Glutamatergic neuron (in vitro differentiated cells): ENCODE measurements at regions not wholly inside any gene's neighbourhood (a gene's known extent, or its start where the extent isn't known, plus 50 kb on each side); places are given as distances from the start of the nearest gene placed in this dataset.
"Not testable (repeated sequence)": the region's sequence is repeated elsewhere in the genome, so short reads cannot be mapped to it uniquely, and the experiment has no call there.

Experiments used
- DNase-seq: peaks from one replicate; pipeline ENCODE4 v3.0.0; 2022
- H3K27ac Mint-ChIP-seq: one replicate; pipeline ENCODE4 v1.8.0; 2020; ENCODE audit warnings: mild to moderate bottlenecking, mixed read lengths, inconsistent platforms; ENCODE audit not compliant: unreplicated experiment
- H3K27me3 Mint-ChIP-seq: one replicate; pipeline ENCODE4 v1.8.0; 2020; ENCODE audit warnings: mild to moderate bottlenecking, moderate library complexity, mixed read lengths, inconsistent platforms; ENCODE audit not compliant: unreplicated experiment
- H3K36me3 Mint-ChIP-seq: one replicate; pipeline ENCODE4 v1.8.0; 2020; ENCODE audit warnings: mild to moderate bottlenecking, mixed read lengths, inconsistent platforms; ENCODE audit not compliant: unreplicated experiment
- H3K4me1 Mint-ChIP-seq: one replicate; pipeline ENCODE4 v1.8.0; 2020; ENCODE audit warnings: mild to moderate bottlenecking, low read depth, mixed read lengths, inconsistent platforms; ENCODE audit not compliant: unreplicated experiment
- H3K4me3 Mint-ChIP-seq: one replicate; pipeline ENCODE4 v1.8.0; 2020; ENCODE audit warnings: mild to moderate bottlenecking, mixed read lengths, inconsistent platforms; ENCODE audit not compliant: unreplicated experiment
- H3K9me3 Mint-ChIP-seq: one replicate; pipeline ENCODE4 v1.8.0; 2020; ENCODE audit warnings: mild to moderate bottlenecking, moderate library complexity, mixed read lengths, inconsistent platforms; ENCODE audit not compliant: unreplicated experiment
- CTCF ChIP-seq: fragments of 200-600 bp; sonication (generic); IDR thresholded peaks from one replicate; pipeline ENCODE4 v1.5.0; 2021; ENCODE audit not compliant: partially characterized antibody, unreplicated experiment

DNA sequence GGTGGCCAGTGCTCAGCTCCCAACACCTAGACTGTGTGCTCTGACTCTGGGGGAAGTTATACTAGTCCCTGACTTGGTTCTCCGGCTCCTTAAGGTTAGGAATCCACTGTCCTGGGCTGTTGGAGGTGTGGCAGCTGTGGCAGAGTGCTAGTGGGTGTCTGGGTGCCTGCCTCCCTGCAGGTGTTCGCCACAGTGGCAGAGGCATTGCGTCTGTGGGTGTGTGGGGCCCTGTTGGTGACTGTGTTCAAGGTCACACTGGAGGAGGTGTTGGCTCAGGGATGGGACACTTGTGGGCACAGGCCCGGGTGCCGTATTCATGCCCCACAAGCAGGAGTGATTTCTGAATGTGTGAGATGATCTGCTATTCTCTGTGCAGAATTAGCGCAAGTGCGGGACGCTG is 467.4 kb downstream of the TMEM121 start:
- Mint-ChIP-seq H3K36me3 (peaks cover 4% of the 10 kb centered on the region), H3K4me3 (no peak overlapping the region), H3K27ac (no peak overlapping the region), H3K9me3 (peaks cover 12% of the 10 kb centered on the region), H3K27me3 (peaks cover 3% of the 10 kb centered on the region), H3K4me1 (no peaks in the 10 kb centered on the region)
- no peak for TF ChIP-seq CTCF
- DNase-seq = no peak

DNA sequence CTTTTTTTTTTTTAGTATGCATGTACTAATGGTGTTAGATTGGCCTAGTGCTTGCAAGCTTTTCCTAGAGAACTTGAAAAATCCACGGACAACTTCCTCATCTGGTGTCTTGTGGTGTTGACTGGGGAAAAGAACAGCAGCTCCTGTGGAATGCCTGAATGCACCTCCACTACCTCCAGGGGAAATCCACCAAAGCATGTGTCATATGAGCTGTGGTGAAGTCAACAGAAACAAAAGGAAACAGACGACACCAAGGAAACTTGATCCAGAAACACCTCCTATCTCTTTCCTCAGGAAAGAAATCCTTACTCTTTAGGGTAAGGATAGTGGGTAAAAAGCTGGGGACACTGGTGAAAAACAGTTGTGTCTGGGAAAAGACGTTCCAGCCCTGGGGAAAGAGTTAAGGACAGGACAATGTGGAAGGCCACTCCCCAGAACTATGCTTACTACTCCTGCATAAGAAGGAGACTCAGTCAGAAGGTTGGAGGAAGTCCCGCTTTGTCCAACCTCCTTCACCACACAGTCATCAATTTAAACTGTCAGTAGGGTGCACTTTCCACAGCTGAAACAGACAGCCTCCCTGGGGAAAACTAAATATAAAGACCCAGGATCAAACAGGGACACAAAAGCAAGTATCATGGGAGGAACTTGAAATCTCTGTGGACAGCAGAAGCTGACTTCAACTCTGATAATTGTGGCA is 468.8 kb downstream of the TMEM121 start:
- peaks cover 14% of the 10 kb centered on the region for H3K9me3 Mint-ChIP-seq
- H3K27ac Mint-ChIP-seq, DNase-seq, H3K4me3 Mint-ChIP-seq, H3K4me1 Mint-ChIP-seq, H3K36me3 Mint-ChIP-seq, H3K27me3 Mint-ChIP-seq: not testable (repeated sequence)

DNA sequence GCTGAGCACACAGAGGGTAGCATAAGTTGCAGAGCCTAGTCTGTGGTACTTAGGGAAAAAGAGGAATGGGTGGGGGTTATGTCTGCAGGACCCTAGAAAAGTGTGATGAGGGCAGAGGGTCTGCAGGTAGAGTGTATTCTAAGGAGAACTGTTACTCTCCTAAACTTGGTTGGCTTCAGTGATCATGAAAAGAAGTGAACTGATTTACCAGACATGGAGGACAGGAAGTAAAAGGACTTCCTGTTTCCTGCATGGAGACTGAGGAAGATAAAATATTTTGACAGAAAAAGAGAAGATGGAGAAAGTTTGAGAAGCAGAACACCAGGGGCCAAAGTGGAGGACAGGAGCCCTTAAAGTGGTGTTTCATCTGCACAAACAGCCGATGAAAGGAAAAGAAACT is 472.2 kb downstream of the TMEM121 start:
- not testable (repeated sequence) for H3K4me1 Mint-ChIP-seq, H3K27ac Mint-ChIP-seq, DNase-seq, H3K4me3 Mint-ChIP-seq
- Mint-ChIP-seq H3K27me3 (peaks cover 11% of the 10 kb centered on the region), H3K36me3 (peaks cover 13% of the 10 kb centered on the region), H3K9me3 (peaks cover 23% of the 10 kb centered on the region)

DNA sequence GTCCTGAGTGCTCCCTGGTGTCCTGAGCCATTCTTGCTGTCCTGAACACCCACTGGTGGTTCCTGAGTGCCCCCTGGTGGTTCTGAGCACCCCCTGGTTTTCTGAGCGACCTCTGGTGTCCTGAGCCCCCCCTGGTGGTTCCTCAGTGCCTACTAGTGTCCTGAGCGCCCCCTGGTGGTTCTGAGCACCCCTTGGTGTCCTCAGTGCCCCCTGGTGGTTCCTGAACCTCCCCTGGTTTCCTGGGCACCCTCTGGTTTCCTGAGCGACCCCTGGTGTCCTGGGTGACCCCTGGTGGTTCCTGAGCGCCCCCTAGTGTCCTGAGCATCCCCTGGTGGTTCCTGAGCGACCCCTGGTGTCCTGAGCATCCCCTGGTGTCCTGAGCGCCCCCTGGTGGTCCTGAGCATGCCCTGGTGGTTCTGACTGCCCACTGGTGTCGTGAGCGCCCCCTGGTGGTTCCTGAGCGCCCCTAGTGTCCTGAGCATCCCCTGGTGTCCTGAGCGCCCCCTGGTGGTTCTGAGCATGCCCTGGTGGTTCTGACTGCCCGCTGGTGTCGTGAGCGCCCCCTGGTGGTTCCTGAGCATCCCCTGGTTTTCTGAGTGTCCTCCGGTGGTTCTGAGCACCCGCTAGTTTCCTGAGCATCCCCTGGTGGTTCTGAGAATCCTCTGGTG is 473.1 kb downstream of the TMEM121 start:
- H3K27ac Mint-ChIP-seq = no peak overlapping the region
- TF ChIP-seq CTCF = no peak
- peaks cover 20% of the 10 kb centered on the region for H3K9me3 Mint-ChIP-seq
- no peak overlapping the region for H3K4me3 Mint-ChIP-seq
- DNase-seq = no peak
- H3K4me1 Mint-ChIP-seq = no peaks in the 10 kb centered on the region
- peaks cover 11% of the 10 kb centered on the region for H3K27me3 Mint-ChIP-seq
- peaks cover 13% of the 10 kb centered on the region for H3K36me3 Mint-ChIP-seq

GRCh38 chr14:106000029-106000511 is 473.7 kb downstream of the TMEM121 start:
- peaks cover 11% of the 10 kb centered on the region for H3K27me3 Mint-ChIP-seq
- DNase-seq, H3K27ac Mint-ChIP-seq, H3K4me3 Mint-ChIP-seq, H3K4me1 Mint-ChIP-seq: not testable (repeated sequence)
- H3K9me3 Mint-ChIP-seq = peaks cover 20% of the 10 kb centered on the region
- H3K36me3 Mint-ChIP-seq = peaks cover 13% of the 10 kb centered on the region

- not testable (repeated sequence) for H3K4me3 Mint-ChIP-seq
These were observed 474.9 kb downstream of the TMEM121 start for GRCh38 chr14:106001277-106001676.

GRCh38 chr14:106003351-106003750 is 477.0 kb downstream of the TMEM121 start:
- Mint-ChIP-seq H3K4me3 (no peak overlapping the region), H3K27me3 (peaks cover 11% of the 10 kb centered on the region), H3K4me1 (no peaks in the 10 kb centered on the region), H3K27ac (no peak overlapping the region), H3K36me3 (peaks cover 19% of the 10 kb centered on the region), H3K9me3 (peaks cover 25% of the 10 kb centered on the region)
- no peak for DNase-seq
- no peak for TF ChIP-seq CTCF

More at GRCh38 chr14:106001277-106001676, 474.9 kb downstream of the TMEM121 start:
- H3K4me1 Mint-ChIP-seq, DNase-seq: not testable (repeated sequence)
- Mint-ChIP-seq H3K36me3 (peaks cover 13% of the 10 kb centered on the region), H3K9me3 (peaks cover 21% of the 10 kb centered on the region), H3K27me3 (peaks cover 11% of the 10 kb centered on the region), H3K27ac (peak overlapping the region; percentile 64)

DNA sequence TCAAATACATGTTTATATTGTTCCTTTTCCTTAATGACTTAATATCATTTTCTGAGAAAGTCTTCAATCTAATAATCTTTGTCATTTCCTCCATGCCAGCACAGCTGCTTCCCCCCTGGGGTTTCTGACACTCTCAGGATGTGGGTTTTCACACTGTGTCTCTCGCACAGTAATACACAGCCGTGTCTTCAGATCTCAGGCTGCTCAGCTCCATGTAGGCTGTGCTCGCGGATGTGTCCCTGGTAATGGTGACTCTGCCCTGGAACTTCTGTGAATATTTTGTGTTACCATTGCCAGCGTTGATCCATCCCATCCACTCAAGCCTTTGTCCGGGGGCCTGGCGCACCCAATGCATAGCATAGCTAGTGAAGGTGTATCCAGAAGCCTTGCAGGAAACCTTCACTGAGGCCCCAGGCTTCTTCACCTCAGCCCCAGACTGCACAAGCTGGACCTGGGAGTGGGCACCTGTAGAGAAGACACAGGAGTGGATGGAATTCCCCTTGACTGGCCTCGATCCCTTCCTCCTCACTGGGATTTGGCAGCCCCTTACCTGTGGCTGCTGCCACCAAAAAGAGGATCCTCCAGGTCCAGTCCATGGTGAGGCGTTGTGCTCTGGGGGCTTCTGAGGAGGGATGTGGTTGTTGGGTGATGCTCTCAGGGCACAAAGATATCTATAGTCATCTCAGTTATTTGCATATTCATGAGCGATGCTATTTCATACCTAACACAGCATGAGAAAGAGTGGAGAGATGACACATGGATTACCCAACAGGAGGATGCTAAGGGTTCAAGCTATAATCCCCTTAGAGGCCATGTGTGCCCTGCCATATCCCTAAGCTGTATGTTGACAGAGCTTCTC is 478.8 kb downstream of the TMEM121 start:
- DNase-seq, H3K27ac Mint-ChIP-seq, H3K4me1 Mint-ChIP-seq, H3K4me3 Mint-ChIP-seq, H3K27me3 Mint-ChIP-seq: not testable (repeated sequence)
- peaks cover 16% of the 10 kb centered on the region for H3K36me3 Mint-ChIP-seq
- peaks cover 24% of the 10 kb centered on the region for H3K9me3 Mint-ChIP-seq

DNA sequence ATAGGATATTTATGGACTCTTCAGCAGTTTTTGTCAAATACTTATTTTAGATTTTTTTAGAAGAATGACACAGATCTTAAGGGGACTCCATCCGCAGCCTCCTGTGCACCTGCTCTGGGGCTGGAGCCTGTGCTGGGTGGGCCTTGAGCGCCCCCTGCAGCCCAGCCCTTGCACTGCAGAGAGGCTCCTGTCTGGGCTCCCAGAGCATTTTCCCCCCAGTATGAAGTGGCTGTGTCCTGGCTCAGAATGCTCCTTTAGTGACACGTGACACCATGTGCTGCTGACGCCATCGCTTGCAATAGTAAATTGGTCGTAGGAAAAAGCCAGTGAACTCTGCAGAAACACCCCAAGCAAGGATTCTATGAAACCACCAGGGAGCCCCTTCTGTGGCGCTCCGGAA is 479.7 kb downstream of the TMEM121 start:
- H3K27ac Mint-ChIP-seq, H3K27me3 Mint-ChIP-seq, H3K4me1 Mint-ChIP-seq, DNase-seq, H3K4me3 Mint-ChIP-seq: not testable (repeated sequence)
- peaks cover 16% of the 10 kb centered on the region for H3K36me3 Mint-ChIP-seq
- peaks cover 27% of the 10 kb centered on the region for H3K9me3 Mint-ChIP-seq
